ENCODE measurements at regions not wholly inside any gene's neighbourhood (a gene's known extent, or its start where the extent isn't known, plus 50 kb on each side); places are given as distances from the start of the nearest gene placed in this dataset.

GRCh38 chr9:129489838-129490582 lies 130.9 kb downstream of the C9orf50 start:
- no peak for DNase-seq (ENCODE audit: low spot score)

DNA sequence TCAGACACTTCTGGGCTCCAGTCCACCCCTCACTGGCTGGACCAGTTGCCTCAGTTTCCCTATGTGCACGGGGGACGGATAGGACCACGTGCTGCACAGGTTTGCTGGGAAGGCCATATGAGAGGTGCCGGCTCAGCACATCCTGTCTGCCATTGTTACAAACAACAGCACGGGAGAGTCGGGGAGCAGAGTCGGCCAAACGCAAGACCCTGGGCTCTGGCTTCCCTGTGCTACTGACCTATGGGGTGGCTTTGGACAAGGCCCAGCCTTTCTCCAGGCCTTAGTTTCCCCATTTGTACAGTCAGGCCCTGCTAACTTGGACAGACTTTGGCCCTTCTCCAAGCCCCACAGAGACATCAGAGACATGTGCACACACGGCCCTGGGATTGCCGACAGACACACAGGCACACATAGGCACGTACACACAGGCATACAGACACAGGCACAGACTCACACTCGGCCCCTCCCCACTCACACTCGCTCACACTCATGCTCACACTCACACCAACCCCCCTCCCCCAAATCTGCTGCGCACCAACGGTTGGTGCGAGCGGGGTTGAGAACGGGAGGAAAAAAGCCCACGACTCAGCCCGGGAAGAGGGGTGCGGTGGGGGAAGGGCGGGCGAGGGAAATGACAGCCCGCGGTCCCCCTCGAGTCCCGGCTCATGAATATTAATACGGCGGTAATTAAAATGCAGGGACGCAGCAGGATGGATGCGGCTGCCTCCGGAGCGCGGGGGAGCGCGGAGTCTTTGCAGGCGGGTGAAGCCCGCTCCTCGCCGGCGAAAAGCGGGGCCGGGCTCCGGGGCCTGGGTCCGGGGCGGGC lies 133.0 kb downstream of the C9orf50 start:
- DNase-seq (ENCODE audit: low spot score), result peak; percentile 85

DNA sequence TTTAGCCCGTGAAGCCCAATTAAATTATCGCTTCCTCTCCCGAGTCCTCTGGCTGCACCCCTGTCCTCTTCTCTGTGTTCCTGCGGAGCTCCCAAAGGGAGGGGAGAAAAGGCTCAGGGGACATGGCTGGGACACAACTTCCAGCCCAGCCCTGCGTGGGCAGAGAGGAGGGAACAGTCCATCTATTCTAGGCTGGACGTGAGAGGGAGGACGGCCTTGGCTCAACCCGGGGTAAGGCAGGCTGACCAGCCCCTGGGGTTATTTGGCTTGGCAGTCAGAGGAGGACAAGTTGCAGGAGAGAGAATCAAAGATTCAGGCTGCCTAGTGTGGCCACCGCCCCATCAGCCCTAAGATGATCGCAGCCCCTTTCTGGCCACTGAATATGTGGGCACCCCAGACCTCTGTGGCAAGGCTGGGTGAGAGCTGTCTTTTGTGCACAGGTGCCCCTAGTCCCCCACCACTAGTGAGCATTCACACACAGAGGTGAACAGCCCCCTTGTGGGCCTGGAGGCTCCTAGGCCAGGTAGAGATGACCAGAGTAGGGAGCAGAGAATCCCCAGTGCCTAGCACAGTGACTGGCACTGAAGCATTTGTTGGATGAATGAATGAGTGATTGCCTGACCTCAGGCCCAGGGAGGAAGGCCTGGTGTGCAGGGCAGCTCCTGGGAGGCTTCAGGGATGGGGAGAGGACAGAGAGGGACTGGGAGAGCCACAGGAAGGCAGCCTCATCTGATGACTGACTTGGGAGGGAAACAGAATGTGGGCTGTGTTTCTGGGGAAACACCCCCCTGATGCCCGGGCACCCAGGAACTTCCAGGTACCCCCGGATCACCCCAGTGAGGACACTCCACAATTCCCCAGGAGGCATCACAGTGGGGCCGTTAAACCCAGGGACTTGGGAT lies 133.9 kb downstream of the C9orf50 start:
- DNase-seq (ENCODE audit: low spot score), result no peak

- DNase-seq (ENCODE audit: low spot score), result no peak
These were observed 135.6 kb downstream of the C9orf50 start for GRCh38 chr9:129485145-129485774.

DNA sequence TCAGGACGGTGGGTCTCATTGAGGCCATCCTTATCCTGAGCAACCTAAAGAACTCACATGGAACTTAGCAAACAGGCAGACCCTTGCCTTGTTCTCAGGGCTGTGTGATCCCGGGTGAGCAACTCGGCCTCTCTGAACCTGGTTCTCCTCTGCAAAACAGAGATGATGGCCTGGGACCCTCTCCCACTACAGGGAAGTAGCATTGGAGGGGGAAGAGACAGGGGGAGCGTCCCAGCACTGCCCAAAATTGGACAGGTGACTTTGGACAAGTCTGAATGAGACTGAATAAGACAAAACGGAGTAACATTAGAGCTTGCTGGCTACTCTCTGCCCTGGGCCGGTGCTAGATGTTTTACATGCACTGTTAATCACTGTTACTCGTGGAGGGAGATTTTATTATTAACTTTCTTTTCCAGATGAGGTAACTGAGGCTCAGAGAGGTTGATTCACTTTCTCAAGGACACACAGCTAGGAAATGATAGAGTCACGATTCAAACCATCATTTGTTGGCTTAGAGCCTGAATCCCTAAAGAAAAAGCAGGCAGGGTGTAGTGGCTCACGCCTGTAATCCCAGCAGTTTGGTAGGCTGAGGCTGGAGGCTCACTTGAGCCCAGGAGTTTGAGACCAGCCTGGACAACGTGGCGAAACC lies 136.4 kb downstream of the C9orf50 start:
- DNase-seq (ENCODE audit: low spot score), result no peak

GRCh38 chr9:129483415-129484351 lies 137.2 kb downstream of the C9orf50 start:
- peak; percentile 98 for DNase-seq (ENCODE audit: low spot score)

DNA sequence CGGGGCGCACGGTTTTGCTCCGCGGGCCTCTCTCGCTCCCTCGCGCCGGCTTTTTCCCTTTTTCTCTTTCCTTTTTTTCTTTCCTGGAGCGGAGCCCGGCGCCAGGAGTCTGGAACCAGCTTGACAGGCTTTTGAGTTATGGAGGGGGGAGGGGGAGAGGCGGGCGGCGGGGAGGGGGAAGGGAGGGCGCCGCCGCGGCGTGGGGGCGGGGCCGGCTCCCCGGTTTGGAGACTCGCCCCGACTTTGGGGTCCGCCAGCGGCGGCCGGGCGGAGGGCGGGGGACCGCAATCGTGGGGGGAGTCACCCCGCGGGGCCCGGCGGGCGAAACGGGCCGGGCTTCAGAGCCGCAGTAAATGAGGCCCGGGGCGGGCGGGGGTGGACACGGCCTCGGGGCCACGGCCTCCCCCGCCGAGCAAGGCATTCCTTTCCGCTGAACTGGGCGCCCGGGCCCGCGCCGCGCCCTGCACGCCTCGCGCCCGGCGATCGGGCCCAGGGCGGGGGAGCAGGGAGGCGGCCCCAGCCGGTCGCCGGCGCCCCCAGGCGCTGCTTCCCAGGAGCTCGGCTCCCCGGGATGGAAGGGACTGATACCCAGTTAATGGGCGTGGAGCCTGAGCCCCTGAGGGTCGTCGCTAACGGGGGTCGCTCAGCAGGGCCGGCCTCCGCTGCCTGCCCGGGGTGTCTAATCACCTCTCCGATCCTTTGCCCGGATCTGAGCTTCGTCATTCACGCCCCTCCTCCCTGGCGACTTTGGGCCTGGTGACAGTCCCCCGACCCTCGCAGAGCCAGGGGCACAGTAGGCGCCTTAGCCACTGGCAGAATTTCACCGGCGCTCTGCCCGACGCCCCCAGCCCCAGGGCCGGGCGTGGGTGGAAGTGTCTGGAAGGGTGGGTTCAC lies 138.1 kb downstream of the C9orf50 start:
- DNase-seq (ENCODE audit: low spot score), result peak; percentile 94

DNA sequence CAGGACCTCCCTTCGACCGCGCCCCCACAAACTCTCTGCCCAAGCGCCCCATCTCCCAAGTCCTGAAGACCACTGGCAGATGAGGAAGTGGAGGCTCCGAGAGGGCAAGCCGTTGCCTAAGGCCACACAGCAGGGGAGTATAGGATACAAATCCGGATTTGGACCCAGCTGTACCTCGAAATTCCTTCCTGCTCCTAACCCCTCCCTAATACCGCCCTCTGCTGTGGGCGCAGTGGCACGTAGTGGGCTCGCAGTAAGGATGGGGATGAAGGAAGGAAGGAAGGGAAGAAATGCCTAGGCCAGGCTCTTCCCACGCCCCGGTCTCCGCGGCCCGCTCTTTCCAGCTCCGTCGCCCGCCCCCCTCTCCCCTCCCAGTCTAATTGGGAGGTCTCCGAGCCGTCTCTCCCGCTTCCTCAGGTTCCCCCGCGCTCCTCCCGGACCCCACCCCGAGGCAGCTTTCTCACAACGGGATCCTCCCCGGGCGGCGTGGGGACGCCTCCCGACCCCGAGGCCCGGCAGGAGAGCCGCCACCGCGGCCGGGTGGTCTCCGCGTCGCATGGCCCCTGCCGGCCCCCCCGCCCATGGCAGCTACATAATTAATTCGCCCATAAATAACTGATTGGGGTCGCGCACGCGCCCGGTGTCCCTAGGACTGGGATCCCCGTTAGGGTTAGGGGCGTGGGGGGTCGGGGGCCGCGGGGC lies 138.9 kb downstream of the C9orf50 start:
- peak; percentile 69 for DNase-seq (ENCODE audit: low spot score)

GRCh38 chr9:129481424-129481809 lies 139.5 kb downstream of the C9orf50 start:
- DNase-seq (ENCODE audit: low spot score), result no peak

DNA sequence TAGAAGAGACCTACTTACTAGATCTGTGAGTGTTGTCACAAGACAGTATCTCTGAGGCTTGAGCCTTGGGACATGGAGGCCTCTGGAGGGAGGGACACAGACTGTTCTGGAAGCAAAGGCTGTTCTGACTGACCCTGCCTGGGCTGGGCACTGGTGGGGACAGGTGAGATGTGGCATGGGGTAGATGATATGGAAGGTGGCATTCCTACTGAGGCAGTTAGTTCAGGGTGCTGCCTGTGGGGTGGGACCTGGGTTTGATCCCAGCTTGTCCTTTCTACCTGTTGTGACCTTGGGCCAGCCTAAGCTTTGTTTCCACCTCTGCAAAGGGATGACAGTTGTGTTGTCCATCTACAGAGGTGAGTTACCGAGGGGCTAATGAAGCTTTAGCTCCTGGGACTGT lies 140.2 kb downstream of the C9orf50 start:
- DNase-seq (ENCODE audit: low spot score), result no peak

GRCh38 chr9:129480227-129480626 lies 140.7 kb downstream of the C9orf50 start:
- peak; percentile 60 for DNase-seq (ENCODE audit: low spot score)

GRCh38 chr9:129479631-129480011 lies 141.3 kb downstream of the C9orf50 start:
- DNase-seq (ENCODE audit: low spot score), result no peak

DNA sequence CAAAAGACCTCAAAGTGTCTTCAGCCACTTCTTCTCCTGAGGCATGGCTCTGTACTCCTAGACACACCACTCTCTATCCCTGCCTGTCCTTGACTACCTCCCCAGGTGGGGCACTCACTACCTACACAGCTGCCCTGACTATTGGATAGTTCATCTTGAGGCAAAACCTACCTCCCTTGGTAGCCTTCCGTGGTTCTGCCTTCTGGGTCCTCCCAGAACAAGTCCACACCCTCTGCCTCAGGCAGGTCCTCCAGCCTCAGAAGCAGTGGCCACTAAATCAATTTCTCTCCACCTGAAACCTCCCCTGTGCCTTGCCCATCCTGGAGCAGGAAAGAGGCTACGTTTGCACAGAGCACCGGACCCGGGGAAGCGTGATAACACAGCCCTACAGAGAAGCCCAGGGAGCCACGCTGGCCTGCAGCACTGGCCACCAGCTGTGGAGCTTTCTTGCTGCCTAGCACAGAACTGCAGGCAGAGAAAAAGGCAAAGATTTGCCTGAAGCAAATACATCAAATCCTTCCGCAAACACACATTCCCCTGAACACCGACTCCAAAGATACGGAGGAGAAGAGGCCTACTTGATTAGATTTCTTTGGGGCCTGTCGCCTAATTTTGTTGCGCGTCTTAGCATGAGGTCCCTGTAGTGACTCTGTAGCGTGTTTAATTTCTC lies 141.8 kb downstream of the C9orf50 start:
- no peak for DNase-seq (ENCODE audit: low spot score)

GRCh38 chr9:129478461-129478860 lies 142.4 kb downstream of the C9orf50 start:
- DNase-seq (ENCODE audit: low spot score), result no peak

- no peak for DNase-seq (ENCODE audit: low spot score)
These were observed 143.9 kb downstream of the C9orf50 start for GRCh38 chr9:129476821-129477611.

GRCh38 chr9:129474740-129475404 lies 146.0 kb downstream of the C9orf50 start:
- no peak for DNase-seq (ENCODE audit: low spot score)
